HG03064 (cell line): ENCODE measurements at regions not wholly inside any gene's neighbourhood (a gene's known extent, or its start where the extent isn't known, plus 50 kb on each side); places are given as distances from the start of the nearest gene placed in this dataset.
"Not testable (repeated sequence)": the region's sequence is repeated elsewhere in the genome, so short reads cannot be mapped to it uniquely, and the experiment has no call there.

Experiments used
- ATAC-seq: cut with Tn5 transposase; IDR thresholded peaks from one replicate; pipeline ENCODE4 v1.9.1; 2021; ENCODE audit warnings: low read depth; ENCODE audit not compliant: unreplicated experiment

- no peak for ATAC-seq
Observed at GRCh38 chr3:66629150-66629981, 128.5 kb upstream of the LRIG1 start.

DNA sequence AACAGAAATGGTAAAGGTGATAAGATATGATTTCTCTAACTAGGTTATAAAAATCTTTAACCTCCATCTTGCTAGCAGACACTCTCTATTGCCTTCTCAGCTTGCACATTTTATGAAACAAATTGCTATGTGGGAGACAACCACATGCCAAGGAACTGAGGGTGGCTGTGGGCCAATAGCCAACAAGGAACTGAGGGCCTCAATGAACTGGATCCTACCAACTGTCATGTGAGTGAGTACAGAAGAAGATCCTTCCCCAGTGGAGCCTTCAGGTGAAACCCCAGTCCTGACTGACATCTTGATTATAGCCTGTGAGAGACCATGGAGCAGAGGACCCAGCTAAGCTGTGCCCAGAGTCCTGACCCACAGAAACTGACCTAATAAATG, 129.2 kb upstream of the LRIG1 start:
- ATAC-seq: no peak

DNA sequence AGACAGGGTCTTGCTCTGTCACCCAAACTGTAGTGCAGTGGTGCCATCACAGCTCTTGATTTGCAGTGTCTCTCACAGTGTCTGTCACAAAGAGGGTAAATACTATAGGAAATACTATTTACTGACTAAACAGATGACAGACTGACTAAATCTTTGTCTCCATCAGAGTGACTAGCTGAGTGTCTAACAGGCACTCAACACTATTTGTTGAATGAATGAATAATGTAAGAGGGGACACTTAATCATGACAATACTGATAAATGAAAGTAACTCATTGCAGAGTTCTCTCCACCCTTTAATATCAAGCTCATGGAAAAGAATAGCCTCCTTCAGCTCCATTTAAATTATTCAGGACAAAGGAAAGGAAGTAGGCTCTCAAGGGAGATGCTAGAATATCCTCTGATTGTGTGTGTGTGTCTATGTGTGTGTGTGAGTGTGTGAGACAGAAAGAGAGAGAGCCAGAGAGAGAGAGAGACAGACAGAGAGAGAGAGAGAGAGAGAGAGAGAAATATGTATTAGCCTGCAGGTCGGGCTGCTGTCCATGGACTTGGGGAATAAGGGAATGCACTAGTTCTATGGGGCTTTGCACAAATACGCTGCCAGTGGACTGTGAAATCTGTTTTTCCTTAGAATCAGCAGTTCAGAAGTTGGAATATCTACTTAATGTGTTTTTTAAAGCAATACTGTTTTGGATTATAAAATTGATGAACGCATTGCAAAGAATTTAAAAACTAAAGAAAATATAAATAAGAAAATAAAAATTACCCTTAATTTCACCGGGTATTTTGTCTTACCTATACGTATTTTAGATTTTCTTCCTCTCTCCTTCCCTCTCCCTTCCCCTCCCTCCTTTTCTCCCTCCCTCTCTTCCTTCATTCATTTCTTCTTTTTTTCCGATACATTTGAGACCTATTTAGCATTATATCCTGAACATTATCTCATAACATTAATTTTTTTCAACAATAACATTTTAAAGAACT, 132.9 kb upstream of the LRIG1 start:
- no peak for ATAC-seq

DNA sequence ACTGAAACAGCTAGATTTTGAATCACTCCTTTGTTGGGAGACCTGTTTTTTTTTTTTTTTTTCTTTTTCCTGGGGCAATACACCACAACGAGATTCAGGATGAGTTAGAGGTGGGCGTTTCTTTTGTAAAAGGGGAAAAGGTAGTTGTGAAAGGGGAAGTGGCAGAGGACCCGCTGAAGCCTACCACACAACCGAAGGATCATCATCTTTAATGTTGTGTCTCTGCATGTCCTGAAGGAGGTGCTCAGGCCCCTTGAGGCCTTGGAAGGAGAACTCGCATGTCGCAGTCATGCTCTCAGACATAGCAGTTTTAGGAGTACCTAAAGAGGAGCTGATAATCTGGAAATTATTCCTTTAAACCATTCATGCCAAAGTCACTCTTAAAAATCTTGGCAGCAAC, 137.9 kb upstream of the LRIG1 start:
- no peak for ATAC-seq

- no peak for ATAC-seq
Observed at GRCh38 chr3:66639809-66640356, 139.1 kb upstream of the LRIG1 start.

DNA sequence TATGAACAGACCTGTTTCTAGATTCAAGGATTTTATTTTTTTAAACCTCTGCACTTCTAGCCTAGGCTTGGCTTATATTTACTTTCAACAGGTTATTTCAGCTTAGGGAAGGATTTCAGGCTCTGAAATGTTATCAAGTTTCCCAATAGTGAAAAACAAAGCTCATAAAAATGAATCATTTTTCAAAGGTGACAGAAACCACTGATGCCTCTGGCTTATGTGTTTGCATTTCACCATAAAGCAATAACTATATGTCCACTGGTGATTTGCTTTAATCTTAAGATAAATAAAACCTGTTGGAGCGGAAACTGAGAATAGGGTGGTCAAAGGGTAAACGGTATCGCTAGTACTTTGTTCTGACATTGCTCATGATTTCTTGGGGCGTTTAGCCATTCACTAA, 141.2 kb upstream of the LRIG1 start:
- no peak for ATAC-seq

DNA sequence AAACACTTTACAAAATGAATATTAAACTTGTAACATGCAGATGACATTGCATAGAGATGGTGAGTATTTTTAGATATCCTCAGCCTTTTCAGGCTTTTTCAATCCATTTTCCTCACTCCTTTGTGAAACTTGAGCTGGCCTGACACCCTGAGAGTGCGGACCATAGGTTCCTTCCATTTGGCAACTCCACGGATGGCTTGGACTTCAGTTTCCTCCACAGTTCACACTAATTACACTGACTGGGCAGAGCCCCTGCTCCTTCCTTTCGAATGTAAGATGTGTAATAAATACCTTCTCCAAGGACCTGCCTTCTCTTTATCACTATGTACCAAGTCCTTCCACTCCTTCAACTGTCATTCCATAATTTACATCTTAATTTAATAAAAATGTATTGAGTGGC, 141.7 kb upstream of the LRIG1 start:
- ATAC-seq: no peak

DNA sequence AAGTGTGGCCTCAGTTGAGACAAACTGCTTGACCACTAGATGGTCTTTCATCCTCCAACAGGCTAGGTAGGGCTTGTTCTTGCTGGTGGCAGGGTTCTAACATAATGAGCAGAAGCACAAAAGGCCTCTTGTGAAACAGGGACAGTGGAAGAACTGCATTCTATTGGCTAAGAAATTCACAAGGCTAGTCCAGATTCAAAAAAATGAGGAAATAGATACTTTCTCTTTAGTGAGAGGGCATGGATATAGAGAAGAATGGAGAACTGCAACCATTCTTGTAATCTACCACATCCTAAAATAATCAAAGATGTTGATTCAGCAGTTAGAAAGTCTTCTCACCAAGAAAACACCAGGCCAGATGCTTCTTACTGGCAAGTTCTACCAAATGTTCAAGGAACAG, 143.7 kb upstream of the LRIG1 start:
- ATAC-seq: no peak

DNA sequence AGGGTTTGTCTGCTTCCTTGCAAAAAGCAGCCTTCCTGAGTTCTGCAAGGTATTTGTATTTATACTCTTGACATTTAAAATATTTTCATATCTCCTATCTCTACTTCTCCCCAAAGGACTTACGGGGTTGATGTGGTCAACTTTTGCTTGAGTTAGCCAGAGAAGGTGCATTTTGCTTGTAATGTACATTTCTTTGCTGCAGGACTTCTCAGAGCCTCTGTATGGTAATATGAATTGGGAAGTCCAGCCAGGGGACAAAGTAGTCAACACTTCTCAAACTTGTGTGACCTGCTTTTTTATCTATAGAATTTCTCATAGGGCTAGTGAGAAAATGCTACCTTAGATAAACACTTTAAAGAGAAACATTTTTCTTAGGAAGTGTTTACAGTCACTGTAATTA, 148.2 kb upstream of the LRIG1 start:
- no peak for ATAC-seq

- ATAC-seq: not testable (repeated sequence)
Observed at GRCh38 chr3:66651520-66651919, 150.7 kb upstream of the LRIG1 start.

GRCh38 chr3:66652100-66652499, 151.3 kb upstream of the LRIG1 start:
- ATAC-seq: not testable (repeated sequence)

DNA sequence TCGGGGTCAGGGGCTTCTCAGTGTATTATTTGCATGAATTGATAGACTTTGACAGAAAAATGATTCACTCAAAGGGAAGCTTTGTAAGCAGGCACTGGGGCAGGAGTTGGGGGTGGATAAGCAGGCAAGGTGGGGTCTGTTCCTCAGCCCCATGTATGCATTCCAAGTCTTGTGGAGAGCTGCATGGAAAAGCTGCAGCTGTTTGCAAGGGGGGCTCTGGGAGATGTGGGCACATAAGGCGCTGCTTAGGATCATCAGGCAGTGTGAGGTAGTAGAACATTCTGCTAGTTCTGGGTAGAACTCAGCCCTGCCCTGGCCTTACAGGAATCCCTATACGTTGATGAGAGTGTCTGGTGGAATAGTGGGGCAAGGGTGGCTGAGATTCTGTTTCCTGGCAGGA, 154.2 kb upstream of the LRIG1 start:
- ATAC-seq: no peak

DNA sequence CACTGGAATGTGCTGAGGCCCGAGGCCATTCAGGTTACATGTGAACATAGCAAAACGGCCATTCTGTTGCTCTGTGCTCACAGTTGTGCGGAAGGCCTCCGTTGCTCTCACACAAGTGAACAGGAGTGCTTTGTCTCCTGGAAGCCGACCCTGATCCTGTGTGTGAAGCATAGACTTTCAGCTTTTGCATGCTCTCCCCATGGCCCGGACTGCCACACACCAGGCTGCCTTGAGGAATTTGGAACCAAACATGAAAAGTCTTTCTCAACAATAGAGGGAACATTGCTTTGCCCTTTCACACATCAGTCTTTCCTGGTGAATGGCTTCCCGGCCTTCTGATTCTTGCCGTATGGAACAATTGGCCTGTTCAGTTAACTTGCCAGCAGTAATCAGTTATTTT, 154.8 kb upstream of the LRIG1 start:
- no peak for ATAC-seq

DNA sequence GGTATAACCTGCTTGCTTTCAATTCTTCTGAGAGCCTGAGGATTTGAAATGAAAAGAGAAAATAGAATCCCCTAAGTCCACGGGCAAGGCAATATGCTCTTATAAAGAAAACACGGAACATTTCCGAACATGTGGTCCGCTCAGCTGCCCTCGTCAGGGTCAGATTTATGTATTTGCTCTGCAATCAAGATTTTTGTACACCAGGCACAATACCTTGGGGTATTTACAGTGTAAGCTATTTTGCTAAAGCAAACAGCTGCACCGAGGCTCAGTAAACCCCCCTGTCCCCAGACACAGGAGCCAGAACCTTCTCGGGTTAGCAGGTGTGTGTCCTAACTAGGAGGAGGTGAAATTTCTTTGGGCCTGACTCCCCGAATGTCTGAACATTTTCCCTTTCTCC, 155.8 kb upstream of the LRIG1 start:
- ATAC-seq: no peak

GRCh38 chr3:66659056-66659455, 158.2 kb upstream of the LRIG1 start:
- no peak for ATAC-seq

- ATAC-seq: no peak
Observed at GRCh38 chr3:66661628-66662027, 160.8 kb upstream of the LRIG1 start.

DNA sequence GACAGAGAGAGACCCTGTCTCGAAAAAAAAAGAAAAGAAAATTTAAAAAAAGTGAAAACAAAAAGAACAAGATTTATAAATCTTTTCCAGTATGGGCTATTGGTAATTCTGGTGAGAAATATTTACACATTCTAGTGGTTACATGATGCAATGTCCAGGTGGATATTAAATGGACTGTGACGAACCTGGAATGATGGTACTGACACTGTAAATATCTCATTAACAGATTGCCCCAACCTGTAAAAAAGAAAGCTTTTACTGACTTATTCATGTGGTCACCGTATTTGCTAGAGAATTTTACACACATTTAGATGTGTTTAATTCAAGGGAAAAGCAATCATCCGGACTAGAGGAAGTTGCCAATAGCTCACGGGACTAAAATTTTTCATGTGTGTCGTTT, 162.1 kb upstream of the LRIG1 start:
- no peak for ATAC-seq

GRCh38 chr3:66665021-66665695, 164.3 kb upstream of the LRIG1 start:
- no peak for ATAC-seq

GRCh38 chr3:66666362-66666761, 165.5 kb upstream of the LRIG1 start:
- ATAC-seq: no peak

- no peak for ATAC-seq
Observed at GRCh38 chr3:66667263-66667662, 166.4 kb upstream of the LRIG1 start.

DNA sequence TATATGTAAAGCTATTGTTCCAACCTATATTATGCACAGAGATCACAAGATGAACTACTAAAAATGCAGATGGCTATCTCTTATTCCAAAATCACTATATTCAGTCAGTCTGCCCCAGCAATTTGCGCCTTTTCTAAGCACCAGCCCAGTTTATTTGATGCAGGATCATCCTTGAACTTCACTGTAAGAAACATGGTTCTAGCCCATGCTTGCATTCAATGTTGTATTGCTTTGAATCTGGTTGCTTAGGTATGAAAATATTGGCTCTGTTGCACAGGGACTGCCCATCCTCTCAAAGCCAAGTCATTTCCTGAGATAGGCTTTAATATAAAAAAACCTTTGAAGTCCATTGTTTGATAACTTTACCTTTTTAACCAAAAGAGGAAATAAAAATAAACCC, 170.5 kb upstream of the LRIG1 start:
- no peak for ATAC-seq
